HCT116 (cell line): ENCODE measurements at regions not wholly inside any gene's neighbourhood (a gene's known extent, or its start where the extent isn't known, plus 50 kb on each side); places are given as distances from the start of the nearest gene placed in this dataset.

ENCODE experiments used
- CTCF ChIP-seq, 3 experiments: fragments of 200-600 bp in 1 of 3; sonication (generic) in 1 of 3; IDR thresholded peaks in 2 of 3; conservative IDR thresholded peaks in 1 of 3; 2 replicates each; pipeline ENCODE4 v1.5.1; 2012 to 2017; ENCODE audit warnings: low read depth in 2 of 3, low read length in 2 of 3, antibody characterized with exemption in 1 of 3, borderline replicate concordance in 1 of 3, control low read depth in 1 of 3, mild to moderate bottlenecking in 1 of 3, mixed read lengths in 1 of 3, mixed run types in 1 of 3, moderate library complexity in 1 of 3; ENCODE audit not compliant: insufficient read depth in 1 of 3
- ELF1 ChIP-seq: IDR thresholded peaks from 2 replicates; pipeline ENCODE4 v1.6.1; 2012; ENCODE audit warnings: low read depth, borderline replicate concordance
- EZH2 ChIP-seq: fragments of 200-600 bp; sonication (generic); IDR thresholded peaks from 2 replicates; pipeline ENCODE4 v1.6.1; 2017; ENCODE audit warnings: antibody characterized with exemption, mixed run types
- EZH2phosphoT487 ChIP-seq: fragments of 200-600 bp; IDR thresholded peaks from 2 replicates; pipeline ENCODE4 v1.6.1; 2018; ENCODE audit warnings: antibody characterized with exemption, borderline replicate concordance
- MAX ChIP-seq: IDR thresholded peaks from 2 replicates; pipeline ENCODE4 v1.6.1; 2012
- POLR2A ChIP-seq: IDR thresholded peaks from 2 replicates; pipeline ENCODE4 v1.7.0; 2011; ENCODE audit warnings: borderline replicate concordance; ENCODE audit not compliant: insufficient read depth, insufficient read length; ENCODE audit errors: extremely low read depth
- POLR2AphosphoS5 ChIP-seq: IDR thresholded peaks from 2 replicates; pipeline ENCODE4 v1.6.1; 2011; ENCODE audit warnings: mild to moderate bottlenecking, low read depth, low read length, moderate library complexity
- RAD21 ChIP-seq: IDR thresholded peaks from 2 replicates; pipeline ENCODE4 v1.6.1; 2012; ENCODE audit warnings: low read depth, mild to moderate bottlenecking
- SIN3A ChIP-seq: IDR thresholded peaks from 2 replicates; pipeline ENCODE4 v1.6.1; 2012; ENCODE audit warnings: low read depth
- SRF ChIP-seq: IDR thresholded peaks from 2 replicates; pipeline ENCODE4 v1.6.1; 2012; ENCODE audit warnings: low read depth
- YY1 ChIP-seq: IDR thresholded peaks from 2 replicates; pipeline ENCODE4 v1.6.1; 2011; ENCODE audit warnings: low read length, low read depth, moderate library complexity, mild to moderate bottlenecking; ENCODE audit not compliant: insufficient replicate concordance; ENCODE audit errors: extremely low read depth
- ZBTB33 ChIP-seq: IDR thresholded peaks from 2 replicates; pipeline ENCODE4 v1.6.1; 2011; ENCODE audit warnings: mild to moderate bottlenecking, low read length, moderate library complexity; ENCODE audit not compliant: insufficient replicate concordance; ENCODE audit errors: extremely low read depth

- no peak for TF ChIP-seq SIN3A
- no peak for TF ChIP-seq CTCF (IDR thresholded peaks at IDR 0.05 in 2 of 3, conservative IDR thresholded peaks at IDR 0.05 in 1 of 3; ENCODE audit: borderline replicate concordance in 1 of 3, insufficient read depth in 1 of 3, low read depth in 2 of 3, low read length in 2 of 3)
- TF ChIP-seq POLR2A, result no peak
- TF ChIP-seq POLR2AphosphoS5, result no peak
- TF ChIP-seq YY1, result no peak
- no peak for TF ChIP-seq EZH2
- TF ChIP-seq RAD21, result no peak
- no peak for TF ChIP-seq EZH2phosphoT487
- TF ChIP-seq ELF1, result no peak
- no peak for TF ChIP-seq SRF
- TF ChIP-seq ZBTB33, result no peak
- peak; percentile 29; the same call in 1 of the 2 replicates for TF ChIP-seq MAX
Observed at GRCh38 chr6:54493138-54493537, 184.9 kb downstream of the TINAG start.
